K562 (cell line): ENCODE measurements at regions not wholly inside any gene's neighbourhood (a gene's known extent, or its start where the extent isn't known, plus 50 kb on each side); places are given as distances from the start of the nearest gene placed in this dataset.

ENCODE experiments used
- ATAC-seq: fragments of 200-7000 bp; cut with Tn5 transposase; 3 replicates; pipeline ENCODE4 v1.9.1; 2020; ENCODE audit warnings: moderate library complexity
- BruUV-seq: library from RNA; stranded (reverse); fragments of 400-500 nt; replicated peaks from 2 replicates; lab custom pipeline; 2021; lab: Mats Ljungman, UMichigan
- CTCF ChIA-PET: fragments of 300-600 bp; formaldehyde crosslinking; extraction: SDS; loops from one replicate; lab custom pipeline; 2021; ENCODE audit warnings: low intra/inter-chr PET ratio; lab: Yijun Ruan, JAX
- POLR2A ChIA-PET: fragments of 300-600, 350-650 bp; sonication (Branson Sonifier 250); formaldehyde crosslinking; extraction: SDS; loops from one replicate; lab custom pipeline; 2021; ENCODE audit warnings: antibody characterized with exemption, inconsistent platforms; lab: Yijun Ruan, JAX
- DNase-seq, 4 experiments: peaks; one replicate each; pipeline versions ENCODE4 v3.0.0 to v3.0.0-alpha.2; 2011 to 2018; ENCODE audit warnings: low spot score in 3 of 4, mixed read lengths in 3 of 4; ENCODE audit errors: extremely low read depth in 1 of 4
- FAIRE-seq: peaks from 2 replicates; lab custom pipeline; 2011; peaks lifted over from hg19 to GRCh38; lab: Jason Lieb, UNC
- H2AFZ ChIP-seq: 2 replicates; pipeline ENCODE4 v1.6.0; 2011; ENCODE audit warnings: low read depth, low read length, control low read depth, inconsistent platforms
- H3K27ac ChIP-seq: fragments of 200-600 bp; 3 replicates; pipeline ENCODE4 v1.8.0; 2011; ENCODE audit warnings: low read depth, mild to moderate bottlenecking, control low read depth, inconsistent platforms, low read length, moderate library complexity, mixed read lengths; ENCODE audit errors: extremely low read depth
- H3K27me3 ChIP-seq, 2 experiments: fragments of 300-600 bp in 1 of 2; 2 replicates in 1 of 2; 3 replicates in 1 of 2; pipeline versions ENCODE4 v1.6.0 to v1.8.0; 2011; ENCODE audit warnings: inconsistent platforms in 2 of 2, low read length in 2 of 2, mild to moderate bottlenecking in 1 of 2, mixed read lengths in 1 of 2, moderate library complexity in 1 of 2; ENCODE audit not compliant: control insufficient read depth in 2 of 2, insufficient read depth in 2 of 2
- H3K36me3 ChIP-seq: fragments of 300-600 bp; 3 replicates; pipeline ENCODE4 v1.8.0; 2011; ENCODE audit warnings: mild to moderate bottlenecking, low read length, inconsistent platforms; ENCODE audit not compliant: control insufficient read depth, insufficient read depth
- H3K4me1 ChIP-seq, 2 experiments: fragments of 200-600 bp in 1 of 2; replicated peaks in 1 of 2; 2 replicates in 1 of 2; 3 replicates in 1 of 2; pipeline versions ENCODE4 v1.5.1 to v1.8.0; 2011; ENCODE audit warnings: inconsistent platforms in 2 of 2, low read length in 2 of 2, mild to moderate bottlenecking in 1 of 2, mixed read lengths in 1 of 2, moderate library complexity in 1 of 2; ENCODE audit not compliant: control insufficient read depth in 2 of 2, insufficient read depth in 2 of 2
- H3K4me2 ChIP-seq: 2 replicates; pipeline ENCODE4 v1.6.1; 2011; ENCODE audit warnings: low read length, control low read depth, inconsistent platforms, mixed read lengths; ENCODE audit not compliant: insufficient read depth
- H3K4me3 ChIP-seq: fragments of 200-600 bp; sonication (generic), shearing (Covaris generic); 2 replicates; pipeline ENCODE4 v1.5.1; 2016; ENCODE audit warnings: control low read depth, inconsistent platforms
- H3K79me2 ChIP-seq: fragments of 200-600 bp; 3 replicates; pipeline ENCODE4 v1.8.0; 2011; ENCODE audit warnings: low read length, inconsistent platforms; ENCODE audit not compliant: control insufficient read depth, insufficient read depth
- H3K9ac ChIP-seq, 2 experiments: 2 replicates each; pipeline versions ENCODE4 v1.6.0 to v1.6.1; 2011; ENCODE audit warnings: low read depth in 2 of 2, low read length in 2 of 2, control low read depth in 1 of 2, inconsistent platforms in 1 of 2, mild to moderate bottlenecking in 1 of 2, mixed read lengths in 1 of 2; ENCODE audit not compliant: insufficient read depth in 1 of 2
- H3K9me1 ChIP-seq: one replicate; pipeline ENCODE4 v1.6.0; 2011; ENCODE audit warnings: inconsistent platforms, mild to moderate bottlenecking, low read length, moderate library complexity; ENCODE audit not compliant: control insufficient read depth, insufficient read depth
- H3K9me3 ChIP-seq: replicated peaks from 2 replicates; pipeline ENCODE4 v1.5.1; 2011; ENCODE audit warnings: low read depth, low read length, inconsistent platforms; ENCODE audit not compliant: control insufficient read depth, insufficient read depth
- H4K20me1 ChIP-seq: replicated peaks from 2 replicates; pipeline ENCODE4 v1.6.1; 2011; ENCODE audit warnings: low read length, inconsistent platforms, mixed read lengths; ENCODE audit not compliant: control insufficient read depth, insufficient read depth
- BRCA1 ChIP-seq, 2 experiments: fragments of 450-650 bp in 1 of 2; sonication (generic) in 1 of 2; formaldehyde crosslinking in 1 of 2; IDR thresholded peaks; 2 replicates each; pipeline versions ENCODE4 v1.5.0 to v1.6.1; 2017 to 2020; ENCODE audit warnings: mild to moderate bottlenecking in 1 of 2, missing genetic modification reagents in 1 of 2
- CHCHD3 ChIP-seq: fragments of 250-450 bp; sonication (Bioruptor Pico); IDR thresholded peaks from 2 replicates; pipeline ENCODE4 v2.1.2; 2022; ENCODE audit warnings: mild to moderate bottlenecking
- NFXL1 ChIP-seq: fragments of 450-650 bp; formaldehyde crosslinking; IDR thresholded peaks from 2 replicates; pipeline ENCODE4 v1.4.0; 2021; ENCODE audit warnings: mild to moderate bottlenecking
- POU5F1 ChIP-seq: fragments of 150-350 bp; IDR thresholded peaks from 2 replicates; pipeline ENCODE4 v1.6.1; 2014; ENCODE audit warnings: borderline replicate concordance, low read length, low read depth, mild to moderate bottlenecking; ENCODE audit not compliant: partially characterized antibody
- SLC30A9 ChIP-seq: fragments of 250-450 bp; sonication (Bioruptor Pico); IDR thresholded peaks from 2 replicates; pipeline ENCODE4 v1.8.0; 2022; ENCODE audit warnings: mild to moderate bottlenecking, moderate library complexity
- SMARCA5 ChIP-seq: fragments of 450-650 bp; IDR thresholded peaks from 2 replicates; pipeline ENCODE4 v1.6.1; 2016
- ZFP30 ChIP-seq: fragments of 250-450 bp; sonication (Bioruptor Pico); IDR thresholded peaks from 2 replicates; pipeline ENCODE4 v1.8.0; 2022; ENCODE audit warnings: moderate library complexity, mild to moderate bottlenecking, inconsistent platforms, borderline replicate concordance
- ZNF134 ChIP-seq: fragments of 250-450 bp; sonication (Bioruptor Pico); conservative IDR thresholded peaks from 2 replicates; pipeline ENCODE4 v1.4.0; 2020
- ZNF507 ChIP-seq: conservative IDR thresholded peaks from 2 replicates; pipeline ENCODE4 v1.6.1; 2017; ENCODE audit warnings: missing genetic modification characterization, missing compliant biosample characterization
- ZNF584 ChIP-seq: fragments of 200-800 bp; sonication (Bioruptor generic); IDR thresholded peaks from 2 replicates; pipeline ENCODE4 v1.6.1; 2016; ENCODE audit warnings: low read depth, mild to moderate bottlenecking, missing genetic modification characterization, missing compliant biosample characterization
- ZNF644 ChIP-seq: fragments of 200-800 bp; sonication (Bioruptor generic); IDR thresholded peaks from 2 replicates; pipeline ENCODE4 v1.6.1; 2016; ENCODE audit warnings: low read depth, missing genetic modification characterization, missing compliant biosample characterization
- ZSCAN29 ChIP-seq: fragments of 450-650 bp; IDR thresholded peaks from 2 replicates; pipeline ENCODE4 v1.6.1; 2017
- WGBS: fragments of 100-300 bp; shearing (Covaris generic); methylation state at CpG from one replicate; pipeline ENCODE4 v1.1.6; 2016; ENCODE audit warnings: low coverage, mixed read lengths; ENCODE audit not compliant: insufficient coverage; ENCODE audit errors: missing lambda C conversion rate; 5-methylcytosine and 5-hydroxymethylcytosine counted together
- in situ Hi-C: fragments of 300-500 bp; cut with MboI; formaldehyde crosslinking; loops from 4 replicates; pipeline ENCODE4 v1.15.0; 2018; ENCODE audit warnings: inconsistent platforms, mixed read lengths
- intact Hi-C: fragments of 100-400 bp; cut with micrococcal nuclease; formaldehyde crosslinking; loops from 2 replicates; pipeline ENCODE4 v1.14.2; 2022
- TF ChIP-seq, protein P1 (sequence below): sonication (generic); formaldehyde crosslinking; IDR thresholded peaks from 2 replicates; pipeline ENCODE4 v1.8.1; 2023; ENCODE audit warnings: mild to moderate bottlenecking, missing genetic modification reagents
- TF ChIP-seq, protein P2 (sequence below): fragments of 450-650 bp; IDR thresholded peaks from 2 replicates; pipeline ENCODE4 v1.6.1; 2014; ENCODE audit warnings: low read depth, mild to moderate bottlenecking, moderate library complexity, borderline replicate concordance

DNA sequence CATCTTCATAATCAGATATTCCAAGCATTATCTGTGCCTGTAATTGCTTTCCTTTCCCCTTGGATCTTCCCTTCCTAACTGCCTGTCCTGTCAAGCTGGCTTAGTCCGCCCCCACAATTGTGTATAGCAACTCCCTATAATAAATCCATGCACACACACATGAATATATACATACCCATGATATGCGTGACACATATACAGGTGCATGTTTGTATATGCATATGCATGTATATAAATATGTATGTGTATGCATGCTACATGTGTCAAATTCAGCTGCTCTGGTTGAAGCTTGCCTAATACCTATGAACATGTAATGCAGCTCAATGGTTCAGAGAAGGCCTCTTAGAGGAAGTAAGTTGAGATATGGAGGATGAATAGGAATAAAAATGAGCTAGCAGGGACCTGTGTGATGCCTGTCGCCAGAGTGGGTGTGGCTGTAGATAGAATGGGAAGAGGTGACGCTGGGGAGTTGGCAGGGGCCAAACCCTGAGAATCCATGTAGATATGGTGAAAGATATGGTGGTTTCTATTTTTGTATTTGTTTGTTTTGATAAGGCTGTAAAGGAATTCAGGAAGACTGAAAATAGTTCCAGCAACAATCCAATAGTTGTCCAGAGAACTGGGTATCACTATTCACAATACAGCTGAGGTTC, 595.0 kb upstream of the BOD1L1 start:
- TF ChIP-seq ZNF507 (no peak), POU5F1 (no peak), BRCA1 (IDR thresholded peaks at IDR 0.05) (no peak), BRCA1 (CRISPR knock-in tag; IDR thresholded peaks at IDR 0.05) (no peak)
- Histone ChIP-seq H4K20me1 (no peaks in the 10 kb centered on the region), H2AFZ (no peak overlapping the region), H3K27ac (no peak overlapping the region), H3K9ac (no peak overlapping the region), H3K4me1 (no peaks in the 10 kb centered on the region), H3K9me3 (0 out of 2 replicates have a peak, but pooled peaks cover 2% of the 10 kb centered on the region), H3K9me1 (no peaks in the 10 kb centered on the region), H3K36me3 (no peaks in the 10 kb centered on the region), H3K4me2 (no peak overlapping the region), H3K4me3 (no peak overlapping the region), H3K79me2 (no peaks in the 10 kb centered on the region), H3K27me3 (no peaks in the 10 kb centered on the region)
- 3% methylated on average over 4 of the region's 4 CpGs for WGBS
- ATAC-seq (no peak), FAIRE-seq (no peak), DNase-seq (no peak)
- ChIA-PET CTCF (no interaction called here), POLR2A (no interaction called here)
- intact Hi-C loops (no loop called here), in situ Hi-C loops (no loop called here)
- BruUV-seq = no TSS peak

DNA sequence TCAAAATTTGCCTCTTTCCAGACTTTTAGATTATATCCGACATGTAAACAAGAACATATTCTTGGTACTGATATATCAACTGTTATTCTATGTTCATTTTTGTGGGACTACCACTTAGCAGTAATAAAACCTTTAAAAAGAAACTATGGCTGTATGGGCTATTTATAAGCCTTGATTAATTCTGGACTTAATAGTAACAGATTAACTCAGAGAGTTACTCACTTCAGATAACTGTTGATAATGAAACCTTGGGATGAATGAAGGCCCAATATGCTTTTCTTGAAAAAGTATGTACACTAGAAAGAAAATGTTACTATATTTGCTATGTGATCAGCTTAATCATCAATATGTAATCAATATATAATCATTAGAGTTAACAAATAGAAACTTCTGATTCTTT, 595.9 kb upstream of the BOD1L1 start:
- no peak overlapping the region for H3K9ac ChIP-seq
- no peaks in the 10 kb centered on the region for H3K9me1 ChIP-seq
- FAIRE-seq (no peak), DNase-seq (no peak), ATAC-seq (no peak)
- no peak overlapping the region for H3K4me2 ChIP-seq
- POLR2A ChIA-PET = no interaction called here
- no peak overlapping the region for H3K27ac ChIP-seq
- H3K4me3 ChIP-seq = no peak overlapping the region
- no peaks in the 10 kb centered on the region for H3K36me3 ChIP-seq
- H3K4me1 ChIP-seq = no peaks in the 10 kb centered on the region
- no TSS peak for BruUV-seq
- H3K9me3 ChIP-seq = 0 out of 2 replicates have a peak, but pooled peaks cover 2% of the 10 kb centered on the region
- H4K20me1 ChIP-seq = no peaks in the 10 kb centered on the region
- H3K79me2 ChIP-seq = no peaks in the 10 kb centered on the region
- no peaks in the 10 kb centered on the region for H3K27me3 ChIP-seq
- CTCF ChIA-PET = no interaction called here
- 0% methylated on average over 1 of the region's 1 CpG for WGBS
- no peak overlapping the region for H2AFZ ChIP-seq
- in situ Hi-C loops = no loop called here
- intact Hi-C loops = no loop called here
- no peak for TF ChIP-seq SMARCA5
- no peak for TF ChIP-seq BRCA1 (IDR thresholded peaks at IDR 0.05)
- no peak for TF ChIP-seq BRCA1 (CRISPR knock-in tag; IDR thresholded peaks at IDR 0.05)
- no peak for TF ChIP-seq SLC30A9
- TF ChIP-seq NFXL1 (CRISPR knock-in tag) = no peak
- no peak for TF ChIP-seq ZFP30 (CRISPR knock-in tag)
- TF ChIP-seq CHCHD3 (CRISPR knock-in tag) = no peak
- TF ChIP-seq ZNF584 = no peak
- TF ChIP-seq, protein P1, sequence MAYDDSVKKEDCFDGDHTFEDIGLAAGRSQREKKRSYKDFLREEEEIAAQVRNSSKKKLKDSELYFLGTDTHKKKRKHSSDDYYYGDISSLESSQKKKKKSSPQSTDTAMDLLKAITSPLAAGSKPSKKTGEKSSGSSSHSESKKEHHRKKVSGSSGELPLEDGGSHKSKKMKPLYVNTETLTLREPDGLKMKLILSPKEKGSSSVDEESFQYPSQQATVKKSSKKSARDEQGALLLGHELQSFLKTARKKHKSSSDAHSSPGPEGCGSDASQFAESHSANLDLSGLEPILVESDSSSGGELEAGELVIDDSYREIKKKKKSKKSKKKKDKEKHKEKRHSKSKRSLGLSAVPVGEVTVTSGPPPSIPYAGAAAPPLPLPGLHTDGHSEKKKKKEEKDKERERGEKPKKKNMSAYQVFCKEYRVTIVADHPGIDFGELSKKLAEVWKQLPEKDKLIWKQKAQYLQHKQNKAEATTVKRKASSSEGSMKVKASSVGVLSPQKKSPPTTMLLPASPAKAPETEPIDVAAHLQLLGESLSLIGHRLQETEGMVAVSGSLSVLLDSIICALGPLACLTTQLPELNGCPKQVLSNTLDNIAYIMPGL (CRISPR knock-in tag) = no peak
- TF ChIP-seq, protein P2, sequence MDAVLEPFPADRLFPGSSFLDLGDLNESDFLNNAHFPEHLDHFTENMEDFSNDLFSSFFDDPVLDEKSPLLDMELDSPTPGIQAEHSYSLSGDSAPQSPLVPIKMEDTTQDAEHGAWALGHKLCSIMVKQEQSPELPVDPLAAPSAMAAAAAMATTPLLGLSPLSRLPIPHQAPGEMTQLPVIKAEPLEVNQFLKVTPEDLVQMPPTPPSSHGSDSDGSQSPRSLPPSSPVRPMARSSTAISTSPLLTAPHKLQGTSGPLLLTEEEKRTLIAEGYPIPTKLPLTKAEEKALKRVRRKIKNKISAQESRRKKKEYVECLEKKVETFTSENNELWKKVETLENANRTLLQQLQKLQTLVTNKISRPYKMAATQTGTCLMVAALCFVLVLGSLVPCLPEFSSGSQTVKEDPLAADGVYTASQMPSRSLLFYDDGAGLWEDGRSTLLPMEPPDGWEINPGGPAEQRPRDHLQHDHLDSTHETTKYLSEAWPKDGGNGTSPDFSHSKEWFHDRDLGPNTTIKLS = no peak
- TF ChIP-seq ZNF644 (tag) = no peak
- TF ChIP-seq ZNF134 (CRISPR knock-in tag) = no peak
- TF ChIP-seq ZSCAN29 = no peak
